Panc1 (cell line): ENCODE measurements at regions not wholly inside any gene's neighbourhood (a gene's known extent, or its start where the extent isn't known, plus 50 kb on each side); places are given as distances from the start of the nearest gene placed in this dataset.

Source experiments
- ATAC-seq: fragments of 200-7000 bp; cut with Tn5 transposase; 2 replicates; pipeline ENCODE4 v1.9.1; 2020; ENCODE audit warnings: mild to moderate bottlenecking, moderate library complexity
- BruUV-seq: library from RNA; stranded (reverse); fragments of 400-500 nt; replicated peaks from 2 replicates; lab custom pipeline; 2021; lab: Mats Ljungman, UMichigan
- CTCF ChIA-PET: fragments of 300-600 bp; sonication (Branson Sonifier 250); formaldehyde crosslinking; loops from one replicate; lab custom pipeline; 2022; ENCODE audit warnings: antibody characterized with exemption; lab: Charles Lee
- POLR2A ChIA-PET: fragments of 300-600 bp; sonication (Branson Sonifier 250); formaldehyde crosslinking; loops from one replicate; lab custom pipeline; 2022; ENCODE audit warnings: antibody characterized with exemption; lab: Charles Lee
- DNase-seq: peaks from one replicate; pipeline ENCODE4 v3.0.0-alpha.2; 2010; ENCODE audit warnings: low read depth, low spot score
- H3K27ac ChIP-seq: 2 replicates; pipeline ENCODE4 v1.5.1; 2011; ENCODE audit warnings: mild to moderate bottlenecking, low read length, inconsistent platforms
- H3K27me3 ChIP-seq: fragments of 200-500 bp; sonication (Bioruptor generic); 2 replicates; pipeline ENCODE4 v1.6.0; 2014; ENCODE audit warnings: low read length, inconsistent platforms; ENCODE audit not compliant: control insufficient read depth, insufficient read depth
- H3K36me3 ChIP-seq: fragments of 200-500 bp; sonication (Bioruptor generic); 2 replicates; pipeline ENCODE4 v1.5.1; 2014; ENCODE audit warnings: inconsistent platforms, mild to moderate bottlenecking, low read length, moderate library complexity; ENCODE audit not compliant: control insufficient read depth, insufficient read depth
- H3K4me1 ChIP-seq: 2 replicates; pipeline ENCODE4 v1.5.1; 2011; ENCODE audit warnings: inconsistent platforms, mild to moderate bottlenecking, low read length, moderate library complexity; ENCODE audit not compliant: control insufficient read depth, insufficient read depth
- H3K4me3 ChIP-seq, 2 experiments: 2 replicates each; pipeline ENCODE4 v1.5.1; 2011 to 2012; ENCODE audit warnings: low read depth in 2 of 2, low read length in 2 of 2, mild to moderate bottlenecking in 2 of 2, inconsistent platforms in 1 of 2, moderate library complexity in 1 of 2
- H3K9me3 ChIP-seq: fragments of 200-500 bp; sonication (Bioruptor generic); 2 replicates; pipeline ENCODE4 v1.5.1; 2014; ENCODE audit warnings: low read depth, mild to moderate bottlenecking, inconsistent platforms, low read length, moderate library complexity; ENCODE audit not compliant: control insufficient read depth, insufficient read depth
- CTCF ChIP-seq: fragments of 450-650 bp; IDR thresholded peaks from 2 replicates; pipeline ENCODE4 v1.5.1; 2017; ENCODE audit warnings: mild to moderate bottlenecking
- POLR2AphosphoS5 ChIP-seq: IDR thresholded peaks from 2 replicates; pipeline ENCODE4 v1.6.1; 2012; ENCODE audit warnings: mild to moderate bottlenecking, low read depth, low read length, moderate library complexity
- REST ChIP-seq, 2 experiments: IDR thresholded peaks; 2 replicates each; pipeline ENCODE4 v1.6.1; 2011 to 2012; ENCODE audit warnings: low read depth in 2 of 2, control low read depth in 1 of 2, low read length in 1 of 2, mild to moderate bottlenecking in 1 of 2, moderate library complexity in 1 of 2; ENCODE audit not compliant: insufficient read depth in 1 of 2
- SIN3A ChIP-seq: IDR thresholded peaks from 2 replicates; pipeline ENCODE4 v1.6.1; 2012; ENCODE audit warnings: low read depth, mild to moderate bottlenecking, low read length, moderate library complexity, borderline replicate concordance; ENCODE audit not compliant: insufficient read depth
- TCF7L2 ChIP-seq: IDR thresholded peaks from 2 replicates; pipeline ENCODE4 v1.6.1; 2011; ENCODE audit warnings: mild to moderate bottlenecking, low read depth, low read length, inconsistent platforms
- in situ Hi-C: cut with HindIII; loops from 2 replicates; pipeline ENCODE4 v1.10.0; 2016; ENCODE audit warnings: low sequenced_read_pairs, low pct_unique_long_range_greater_than_20kb
- intact Hi-C: fragments of 100-400 bp; cut with micrococcal nuclease; formaldehyde crosslinking; loops from one replicate; pipeline ENCODE4 v1.10.0; 2022; ENCODE audit not compliant: unreplicated experiment

- no peaks in the 10 kb centered on the region for H3K4me1 ChIP-seq
- intact Hi-C loops, result no loop called here
- ChIA-PET CTCF (no interaction called here), POLR2A (no interaction called here)
- BruUV-seq, result no TSS peak
- no peaks in the 10 kb centered on the region for H3K36me3 ChIP-seq
- in situ Hi-C loops, result no loop called here
- TF ChIP-seq CTCF (no peak), TCF7L2 (no peak), SIN3A (no peak), REST (IDR thresholded peaks at IDR 0.05; ENCODE audit: insufficient read depth in 1 of 2, low read depth in 2 of 2, low read length in 1 of 2) (no peak), POLR2AphosphoS5 (no peak)
- H3K27ac ChIP-seq, result no peak overlapping the region
- no peaks in the 10 kb centered on the region for H3K9me3 ChIP-seq
- no peak overlapping the region for H3K4me3 ChIP-seq
- ATAC-seq (no peak), DNase-seq (no peak)
- no peaks in the 10 kb centered on the region for H3K27me3 ChIP-seq
These were observed 64.0 kb upstream of the CACUL1 start for GRCh38 chr10:118818621-118819221.

- BruUV-seq, result no TSS peak
- DNase-seq (no peak), ATAC-seq (no peak)
- Histone ChIP-seq H3K27ac (no peak overlapping the region), H3K9me3 (no peaks in the 10 kb centered on the region), H3K4me3 (no peak overlapping the region), H3K36me3 (no peaks in the 10 kb centered on the region), H3K4me1 (no peaks in the 10 kb centered on the region), H3K27me3 (no peaks in the 10 kb centered on the region)
- ChIA-PET CTCF (no interaction called here), POLR2A (interaction anchor here (0.5 kb wide), 1 partner anchor 28 kb away, joined by 6 read pairs; no protein-coding TSS in a partner anchor)
- no peak for TF ChIP-seq REST (IDR thresholded peaks at IDR 0.05; ENCODE audit: insufficient read depth in 1 of 2, low read depth in 2 of 2, low read length in 1 of 2)
- TF ChIP-seq POLR2AphosphoS5, result no peak
- no peak for TF ChIP-seq CTCF
- TF ChIP-seq TCF7L2, result no peak
- no peak for TF ChIP-seq SIN3A
- intact Hi-C loops (no loop called here), in situ Hi-C loops (no loop called here)
These were observed 65.8 kb upstream of the CACUL1 start for GRCh38 chr10:118820326-118821116.
